ENCODE measurements at regions not wholly inside any gene's neighbourhood (a gene's known extent, or its start where the extent isn't known, plus 50 kb on each side); places are given as distances from the start of the nearest gene placed in this dataset.

DNA sequence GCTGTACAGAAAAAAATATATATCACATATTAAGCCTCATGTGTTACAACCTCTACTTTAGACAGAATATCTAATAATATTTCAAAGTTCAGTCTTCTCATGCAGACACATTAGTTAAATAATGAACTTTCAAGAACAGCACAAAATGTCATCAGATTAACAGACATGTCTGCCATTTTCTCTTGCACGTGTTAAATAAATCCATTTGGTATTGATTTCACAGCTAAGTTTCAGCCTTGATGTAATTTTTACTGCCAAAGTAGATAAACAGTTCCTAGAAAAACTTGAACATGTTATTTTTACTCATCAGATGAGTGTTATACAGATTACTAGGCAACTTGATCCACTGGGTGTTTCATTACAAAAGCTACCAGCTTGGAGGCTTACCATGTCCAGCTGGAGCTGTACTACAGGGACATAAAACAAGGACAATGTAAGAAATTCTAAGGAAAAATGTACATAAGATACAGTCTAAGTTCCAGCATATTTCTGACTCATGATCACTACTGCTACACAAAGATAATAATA is 290.7 kb upstream of the DDX18 start:
- no CpG with 5 or more reads among the region's 1 CpG for WGBS, 2 donors (ENCODE audit: extremely low coverage in 2 of 2, insufficient read length in 2 of 2, insufficient replicate concordance in 1 of 2)
- no peak overlapping the region for H3K9ac ChIP-seq (ENCODE audit: low read depth, low read length, poor library complexity)
- peaks cover 0 to 2% of the 10 kb centered on the region in 2 donors for H3K9me3 ChIP-seq (replicated peaks in 1 of 2; ENCODE audit: control insufficient read depth in 2 of 2, insufficient read depth in 1 of 2, low read depth in 1 of 2, low read length in 2 of 2)
- H3K27ac ChIP-seq (replicated peaks; ENCODE audit: low read length): no peak overlapping the region
- no peak overlapping the region for H2AFZ ChIP-seq (ENCODE audit: low read length)
- H3K36me3 ChIP-seq (replicated peaks in 1 of 2; ENCODE audit: control insufficient read depth in 2 of 2, insufficient read depth in 2 of 2, low read length in 2 of 2): no peaks in the 10 kb centered on the region
- H4K91ac ChIP-seq (ENCODE audit: low read depth, low read length, poor library complexity): no peak overlapping the region
- no peak overlapping the region for H3K18ac ChIP-seq (ENCODE audit: low read length)
- no peak overlapping the region for H3K23ac ChIP-seq (ENCODE audit: low read depth, low read length, poor library complexity)
- no peak overlapping the region for H2BK5ac ChIP-seq (ENCODE audit: low read length)
- H2BK15ac ChIP-seq (ENCODE audit: low read length): no peak overlapping the region
- no peak overlapping the region for H3K4me3 ChIP-seq (ENCODE audit: low read length in 2 of 2)
- no peak overlapping the region for H2BK120ac ChIP-seq (ENCODE audit: low read depth, low read length)
- H4K8ac ChIP-seq (ENCODE audit: low read depth, low read length): no peak overlapping the region
- no peak overlapping the region for H3K14ac ChIP-seq (ENCODE audit: low read length)
- H2BK12ac ChIP-seq (ENCODE audit: low read length): no peak overlapping the region
- H3K79me1 ChIP-seq (ENCODE audit: low read depth, low read length): no peaks in the 10 kb centered on the region
- no peak overlapping the region for H2AK5ac ChIP-seq (ENCODE audit: low read depth, low read length)
- no peaks in the 10 kb centered on the region for H3K4me1 ChIP-seq (ENCODE audit: control insufficient read depth in 2 of 2, insufficient read depth in 1 of 2, low read depth in 1 of 2, low read length in 2 of 2)
- H3K4me2 ChIP-seq (ENCODE audit: insufficient read depth, low read length, poor library complexity, severe bottlenecking): no peak overlapping the region
- H3K4ac ChIP-seq (ENCODE audit: low read length): no peak overlapping the region
- no peak for DNase-seq (ENCODE audit: low spot score)
- H3K27me3 ChIP-seq (ENCODE audit: control insufficient read depth in 3 of 3, insufficient read depth in 3 of 3, low read depth in 1 of 3, low read length in 3 of 3): no peaks in the 10 kb centered on the region

DNA sequence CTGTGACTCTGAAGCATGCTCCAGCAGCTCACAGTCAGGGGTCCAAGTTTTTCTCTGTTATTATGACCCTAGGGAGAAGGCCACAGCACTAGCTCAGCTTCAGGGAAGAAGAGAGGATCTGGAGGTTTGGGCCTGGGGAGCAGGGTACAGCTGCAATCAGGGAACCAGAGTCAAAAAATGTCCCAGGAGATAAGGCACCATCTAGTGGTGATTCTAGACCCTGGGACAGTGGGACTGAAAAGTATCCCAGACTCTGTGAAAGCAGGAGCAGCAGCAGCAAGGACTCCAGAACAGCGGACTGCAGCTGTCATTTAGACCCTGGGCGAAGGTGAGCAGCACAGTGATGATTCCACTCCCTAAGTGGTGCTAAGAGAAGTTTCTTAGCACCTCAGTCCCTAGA is 278.4 kb upstream of the DDX18 start:
- H3K23ac ChIP-seq (ENCODE audit: low read depth, low read length, poor library complexity): no peak overlapping the region
- H2BK5ac ChIP-seq (ENCODE audit: low read length): no peak overlapping the region
- no peak overlapping the region for H2BK15ac ChIP-seq (ENCODE audit: low read length)
- H2AFZ ChIP-seq (ENCODE audit: low read length): no peak overlapping the region
- H3K4me2 ChIP-seq (ENCODE audit: insufficient read depth, low read length, poor library complexity, severe bottlenecking): no peak overlapping the region
- no peak overlapping the region for H3K4me3 ChIP-seq (ENCODE audit: low read length in 2 of 2)
- no peak overlapping the region for H3K27ac ChIP-seq (replicated peaks; ENCODE audit: low read length)
- H3K27me3 ChIP-seq (ENCODE audit: control insufficient read depth in 3 of 3, insufficient read depth in 3 of 3, low read depth in 1 of 3, low read length in 3 of 3): no peaks in the 10 kb centered on the region
- no peak overlapping the region for H2BK12ac ChIP-seq (ENCODE audit: low read length)
- no peak overlapping the region for H3K18ac ChIP-seq (ENCODE audit: low read length)
- no peak overlapping the region for H4K91ac ChIP-seq (ENCODE audit: low read depth, low read length, poor library complexity)
- no CpG with 5 or more reads among the region's 2 CpGs for WGBS, 2 donors (ENCODE audit: extremely low coverage in 2 of 2, insufficient read length in 2 of 2, insufficient replicate concordance in 1 of 2)
- peaks cover 0 to 6% of the 10 kb centered on the region in 2 donors for H3K4me1 ChIP-seq (ENCODE audit: control insufficient read depth in 2 of 2, insufficient read depth in 1 of 2, low read depth in 1 of 2, low read length in 2 of 2)
- no peak for DNase-seq (ENCODE audit: low spot score)
- H2BK120ac ChIP-seq (ENCODE audit: low read depth, low read length): no peak overlapping the region
- peaks cover 0 to 10% of the 10 kb centered on the region in 2 donors for H3K36me3 ChIP-seq (replicated peaks in 1 of 2; ENCODE audit: control insufficient read depth in 2 of 2, insufficient read depth in 2 of 2, low read length in 2 of 2)
- H4K8ac ChIP-seq (ENCODE audit: low read depth, low read length): no peak overlapping the region
- H3K79me1 ChIP-seq (ENCODE audit: low read depth, low read length): no peaks in the 10 kb centered on the region
- no peak overlapping the region for H2AK5ac ChIP-seq (ENCODE audit: low read depth, low read length)
- no peak overlapping the region for H3K4ac ChIP-seq (ENCODE audit: low read length)
- no peak overlapping the region for H3K9ac ChIP-seq (ENCODE audit: low read depth, low read length, poor library complexity)
- peaks cover 6 to 29% of the 10 kb centered on the region in 2 donors for H3K9me3 ChIP-seq (replicated peaks in 1 of 2; ENCODE audit: control insufficient read depth in 2 of 2, insufficient read depth in 1 of 2, low read depth in 1 of 2, low read length in 2 of 2)
- H3K14ac ChIP-seq (ENCODE audit: low read length): no peak overlapping the region

DNA sequence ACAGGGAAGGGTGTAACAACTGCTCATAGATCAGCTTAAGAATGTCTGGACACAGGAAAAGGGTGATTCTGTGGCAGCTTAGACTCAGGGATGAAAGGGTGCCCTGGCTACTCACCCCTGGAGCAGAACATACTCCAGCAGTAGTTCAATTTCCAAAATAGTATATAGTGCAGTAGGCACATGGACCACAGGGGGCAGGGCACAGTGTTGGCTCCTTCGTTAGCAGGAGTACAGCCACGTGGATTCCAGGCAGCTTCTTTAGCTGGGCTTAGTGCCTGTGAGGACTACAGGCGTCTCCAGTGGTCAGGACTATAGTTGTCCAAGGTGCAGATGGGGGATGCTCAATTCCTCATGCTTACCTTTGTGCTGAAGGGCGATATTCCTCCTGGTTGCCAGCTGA is 277.5 kb upstream of the DDX18 start:
- Histone ChIP-seq H2BK5ac (ENCODE audit: low read length) (no peak overlapping the region), H3K14ac (ENCODE audit: low read length) (no peak overlapping the region), H3K27me3 (ENCODE audit: control insufficient read depth in 3 of 3, insufficient read depth in 3 of 3, low read depth in 1 of 3, low read length in 3 of 3) (no peaks in the 10 kb centered on the region), H3K4me3 (ENCODE audit: low read length in 2 of 2) (peak overlapping the region in 1 of 2 donors; percentile 65), H3K9ac (ENCODE audit: low read depth, low read length, poor library complexity) (no peak overlapping the region), H2AK5ac (ENCODE audit: low read depth, low read length) (no peak overlapping the region), H3K4ac (ENCODE audit: low read length) (no peak overlapping the region), H2AFZ (ENCODE audit: low read length) (no peak overlapping the region), H3K4me1 (ENCODE audit: control insufficient read depth in 2 of 2, insufficient read depth in 1 of 2, low read depth in 1 of 2, low read length in 2 of 2) (peaks cover 0 to 8% of the 10 kb centered on the region in 2 donors), H4K91ac (ENCODE audit: low read depth, low read length, poor library complexity) (no peak overlapping the region), H2BK120ac (ENCODE audit: low read depth, low read length) (no peak overlapping the region), H3K23ac (ENCODE audit: low read depth, low read length, poor library complexity) (no peak overlapping the region), H2BK15ac (ENCODE audit: low read length) (no peak overlapping the region), H3K4me2 (ENCODE audit: insufficient read depth, low read length, poor library complexity, severe bottlenecking) (no peak overlapping the region), H2BK12ac (ENCODE audit: low read length) (no peak overlapping the region), H4K8ac (ENCODE audit: low read depth, low read length) (no peak overlapping the region), H3K18ac (ENCODE audit: low read length) (no peak overlapping the region), H3K9me3 (replicated peaks in 1 of 2; ENCODE audit: control insufficient read depth in 2 of 2, insufficient read depth in 1 of 2, low read depth in 1 of 2, low read length in 2 of 2) (peaks cover 6 to 25% of the 10 kb centered on the region in 2 donors), H3K79me1 (ENCODE audit: low read depth, low read length) (no peaks in the 10 kb centered on the region), H3K27ac (replicated peaks; ENCODE audit: low read length) (no peak overlapping the region), H3K36me3 (replicated peaks in 1 of 2; ENCODE audit: control insufficient read depth in 2 of 2, insufficient read depth in 2 of 2, low read length in 2 of 2) (peaks cover 0 to 10% of the 10 kb centered on the region in 2 donors)
- no CpG with 5 or more reads among the region's 4 CpGs for WGBS, 2 donors (ENCODE audit: extremely low coverage in 2 of 2, insufficient read length in 2 of 2, insufficient replicate concordance in 1 of 2)
- no peak for DNase-seq (ENCODE audit: low spot score)

GRCh38 chr2:117551858-117552257 is 262.6 kb upstream of the DDX18 start:
- H3K14ac ChIP-seq (ENCODE audit: low read length): no peak overlapping the region
- H3K9me3 ChIP-seq (replicated peaks in 1 of 2; ENCODE audit: control insufficient read depth in 2 of 2, insufficient read depth in 1 of 2, low read depth in 1 of 2, low read length in 2 of 2): no peaks in the 10 kb centered on the region
- H2BK12ac ChIP-seq (ENCODE audit: low read length): no peak overlapping the region
- H3K27ac ChIP-seq (replicated peaks; ENCODE audit: low read length): no peak overlapping the region
- no CpG with 5 or more reads among the region's 3 CpGs for WGBS, 2 donors (ENCODE audit: extremely low coverage in 2 of 2, insufficient read length in 2 of 2, insufficient replicate concordance in 1 of 2)
- H3K27me3 ChIP-seq (ENCODE audit: control insufficient read depth in 3 of 3, insufficient read depth in 3 of 3, low read depth in 1 of 3, low read length in 3 of 3): no peaks in the 10 kb centered on the region
- no peak overlapping the region for H4K8ac ChIP-seq (ENCODE audit: low read depth, low read length)
- no peak overlapping the region for H2BK5ac ChIP-seq (ENCODE audit: low read length)
- no peak overlapping the region for H4K91ac ChIP-seq (ENCODE audit: low read depth, low read length, poor library complexity)
- no peak overlapping the region for H2BK15ac ChIP-seq (ENCODE audit: low read length)
- no peak overlapping the region for H3K18ac ChIP-seq (ENCODE audit: low read length)
- H3K4me1 ChIP-seq (ENCODE audit: control insufficient read depth in 2 of 2, insufficient read depth in 1 of 2, low read depth in 1 of 2, low read length in 2 of 2): peaks cover 0 to 8% of the 10 kb centered on the region in 2 donors
- peaks cover 0 to 3% of the 10 kb centered on the region in 2 donors for H3K36me3 ChIP-seq (replicated peaks in 1 of 2; ENCODE audit: control insufficient read depth in 2 of 2, insufficient read depth in 2 of 2, low read length in 2 of 2)
- no peak overlapping the region for H3K4me2 ChIP-seq (ENCODE audit: insufficient read depth, low read length, poor library complexity, severe bottlenecking)
- H3K9ac ChIP-seq (ENCODE audit: low read depth, low read length, poor library complexity): no peak overlapping the region
- H2BK120ac ChIP-seq (ENCODE audit: low read depth, low read length): no peak overlapping the region
- no peak overlapping the region for H3K4ac ChIP-seq (ENCODE audit: low read length)
- H3K4me3 ChIP-seq (ENCODE audit: low read length in 2 of 2): no peak overlapping the region
- no peak overlapping the region for H2AK5ac ChIP-seq (ENCODE audit: low read depth, low read length)
- DNase-seq (ENCODE audit: low spot score): no peak
- H3K23ac ChIP-seq (ENCODE audit: low read depth, low read length, poor library complexity): no peak overlapping the region
- no peaks in the 10 kb centered on the region for H3K79me1 ChIP-seq (ENCODE audit: low read depth, low read length)
- H2AFZ ChIP-seq (ENCODE audit: low read length): no peak overlapping the region

All from neuronal stem cell (in vitro differentiated cells).